ENCODE measurements at regions not wholly inside any gene's neighbourhood (a gene's known extent, or its start where the extent isn't known, plus 50 kb on each side); places are given as distances from the start of the nearest gene placed in this dataset.

DNA sequence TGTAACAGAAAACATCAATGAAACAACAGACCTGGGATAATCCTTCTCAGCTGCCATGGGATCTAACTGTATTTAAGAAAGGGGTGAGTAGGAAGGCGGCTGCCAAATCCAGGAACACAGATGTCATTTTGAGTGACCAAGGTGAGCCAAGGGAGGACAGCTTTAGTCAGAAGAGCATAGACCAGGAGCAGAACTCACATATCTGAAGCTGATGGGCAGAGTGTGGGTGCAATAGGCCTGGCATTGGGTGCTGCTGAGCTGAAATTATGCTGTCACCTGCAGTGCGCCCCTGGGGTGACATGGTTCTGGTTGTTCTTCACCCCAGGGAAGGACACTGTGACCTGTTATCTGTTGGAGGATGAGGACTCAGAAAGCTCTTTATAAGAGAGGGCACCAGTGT, 88.9 kb upstream of the TOP3B start:
- TF ChIP-seq CTCF (IDR thresholded peaks at IDR 0.05) (no peak), POLR2A (IDR thresholded peaks at IDR 0.05) (no peak), POLR2AphosphoS5 (IDR thresholded peaks at IDR 0.05; ENCODE audit: insufficient read depth in 1 of 2, low read depth in 1 of 2) (no peak)
- no peak overlapping the region for H3K4me3 ChIP-seq
- no peaks in the 10 kb centered on the region for H3K4me1 ChIP-seq
- no peak for DNase-seq (ENCODE audit: extremely low spot score in 2 of 2)
- H3K36me3 ChIP-seq: no peaks in the 10 kb centered on the region
- intact Hi-C loops (cut with DNase I): loop anchor here (10.0 kb wide), 1 partner anchor 1957 kb away; the partner anchor contains the start of genes RANBP1 and TRMT2A
- no peak overlapping the region for H3K27ac ChIP-seq
- no peaks in the 10 kb centered on the region for H3K27me3 ChIP-seq
- no peaks in the 10 kb centered on the region for H3K9me3 ChIP-seq

- intact Hi-C loops (cut with DNase I): loop anchor here (10.0 kb wide), 1 partner anchor 1956 kb away; the partner anchor contains the start of genes RANBP1 and TRMT2A
- no peak overlapping the region for H3K4me3 ChIP-seq
- DNase-seq (ENCODE audit: extremely low spot score in 2 of 2): no peak
- H3K4me1 ChIP-seq: no peaks in the 10 kb centered on the region
- H3K27ac ChIP-seq: no peak overlapping the region
- H3K27me3 ChIP-seq: no peaks in the 10 kb centered on the region
- H3K9me3 ChIP-seq: no peaks in the 10 kb centered on the region
- TF ChIP-seq POLR2AphosphoS5 (IDR thresholded peaks at IDR 0.05; ENCODE audit: insufficient read depth in 1 of 2, low read depth in 1 of 2) (no peak), POLR2A (IDR thresholded peaks at IDR 0.05) (no peak), CTCF (IDR thresholded peaks at IDR 0.05) (no peak)
- H3K36me3 ChIP-seq: no peaks in the 10 kb centered on the region
Measured at GRCh38 chr22:22070371-22070824, 87.8 kb upstream of the TOP3B start.

GRCh38 chr22:22069450-22070370, 87.1 kb upstream of the TOP3B start:
- Histone ChIP-seq H3K4me1 (no peaks in the 10 kb centered on the region), H3K27me3 (no peaks in the 10 kb centered on the region), H3K4me3 (no peak overlapping the region), H3K9me3 (no peaks in the 10 kb centered on the region), H3K36me3 (no peaks in the 10 kb centered on the region), H3K27ac (no peak overlapping the region)
- intact Hi-C loops (cut with DNase I): loop anchor here (10.0 kb wide), 1 partner anchor 1955 kb away; the partner anchor contains the start of genes RANBP1 and TRMT2A
- no peak for TF ChIP-seq CTCF (IDR thresholded peaks at IDR 0.05)
- TF ChIP-seq POLR2A (IDR thresholded peaks at IDR 0.05): no peak
- no peak for TF ChIP-seq POLR2AphosphoS5 (IDR thresholded peaks at IDR 0.05; ENCODE audit: insufficient read depth in 1 of 2, low read depth in 1 of 2)
- DNase-seq (ENCODE audit: extremely low spot score in 2 of 2): no peak

GRCh38 chr22:22068657-22069056, 86.1 kb upstream of the TOP3B start:
- H3K9me3 ChIP-seq: no peaks in the 10 kb centered on the region
- H3K27me3 ChIP-seq: no peaks in the 10 kb centered on the region
- no peak overlapping the region for H3K27ac ChIP-seq
- no peaks in the 10 kb centered on the region for H3K36me3 ChIP-seq
- H3K4me3 ChIP-seq: no peak overlapping the region
- H3K4me1 ChIP-seq: no peaks in the 10 kb centered on the region
- TF ChIP-seq POLR2AphosphoS5 (IDR thresholded peaks at IDR 0.05; ENCODE audit: insufficient read depth in 1 of 2, low read depth in 1 of 2) (no peak), POLR2A (IDR thresholded peaks at IDR 0.05) (no peak), CTCF (IDR thresholded peaks at IDR 0.05) (no peak)
- DNase-seq (ENCODE audit: extremely low spot score in 2 of 2): no peak
- intact Hi-C loops (cut with DNase I): no loop called here

DNA sequence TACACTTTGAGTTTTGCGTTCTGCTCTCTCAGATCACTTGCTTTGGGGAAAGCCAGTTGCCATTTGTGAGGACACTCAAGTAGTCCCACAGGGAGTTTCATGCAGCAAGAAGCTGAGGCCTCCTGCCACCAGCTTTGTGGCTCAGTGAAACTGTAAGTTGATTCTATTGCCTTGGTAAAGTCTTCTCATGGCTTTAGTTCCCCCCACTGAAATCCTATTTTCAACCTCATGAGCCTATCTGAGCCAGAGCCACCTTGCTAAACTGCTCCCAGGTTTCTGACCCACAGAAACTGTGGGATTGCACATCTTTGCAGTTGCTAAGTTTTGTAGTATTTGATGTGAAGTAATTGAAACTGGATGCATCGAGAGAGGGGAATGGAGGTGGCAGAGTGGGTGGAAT, 85.4 kb upstream of the TOP3B start:
- H3K27me3 ChIP-seq: no peaks in the 10 kb centered on the region
- no peak overlapping the region for H3K4me3 ChIP-seq
- intact Hi-C loops (cut with DNase I): no loop called here
- H3K36me3 ChIP-seq: no peaks in the 10 kb centered on the region
- no peak for TF ChIP-seq CTCF (IDR thresholded peaks at IDR 0.05)
- TF ChIP-seq POLR2A (IDR thresholded peaks at IDR 0.05): no peak
- no peak for TF ChIP-seq POLR2AphosphoS5 (IDR thresholded peaks at IDR 0.05; ENCODE audit: insufficient read depth in 1 of 2, low read depth in 1 of 2)
- no peak overlapping the region for H3K27ac ChIP-seq
- DNase-seq (ENCODE audit: extremely low spot score in 2 of 2): no peak
- H3K9me3 ChIP-seq: no peaks in the 10 kb centered on the region
- H3K4me1 ChIP-seq: no peaks in the 10 kb centered on the region

All from vagina (tissue), 2 donors.